OCI-LY7 (cell line): ENCODE measurements at regions not wholly inside any gene's neighbourhood (a gene's known extent, or its start where the extent isn't known, plus 50 kb on each side); places are given as distances from the start of the nearest gene placed in this dataset.

ENCODE experiments used
- BruUV-seq: library from RNA; stranded (reverse); fragments of 400-500 nt; replicated peaks from 2 replicates; lab custom pipeline; 2021; lab: Mats Ljungman, UMichigan
- CTCF ChIA-PET: fragments of 300-600 bp; sonication (Branson Sonifier 250); formaldehyde crosslinking; loops from one replicate; lab custom pipeline; 2022; ENCODE audit warnings: antibody characterized with exemption; ENCODE audit not compliant: unreplicated experiment; lab: Charles Lee
- POLR2A ChIA-PET: fragments of 300-600 bp; sonication (Branson Sonifier 250); formaldehyde crosslinking; loops from one replicate; lab custom pipeline; 2022; ENCODE audit warnings: antibody characterized with exemption; lab: Charles Lee
- DNase-seq: peaks from one replicate; pipeline ENCODE4 v3.0.0-alpha.2; 2015; ENCODE audit warnings: low spot score
- H2AFZ ChIP-seq: fragments of 200-600 bp; sonication (generic), shearing (Covaris generic); 2 replicates; pipeline ENCODE4 v1.6.1; 2014; ENCODE audit warnings: mild to moderate bottlenecking, antibody characterized with exemption, low read length, moderate library complexity
- H3K27ac ChIP-seq: fragments of 200-600 bp; sonication (generic); 2 replicates; pipeline ENCODE4 v1.5.1; 2014; ENCODE audit warnings: mixed run types, low read depth, mild to moderate bottlenecking, moderate library complexity, low read length, inconsistent platforms; ENCODE audit not compliant: poor library complexity, severe bottlenecking
- H3K36me3 ChIP-seq: fragments of 200-600 bp; sonication (generic); 2 replicates; pipeline ENCODE4 v1.6.1; 2014; ENCODE audit warnings: mild to moderate bottlenecking, antibody characterized with exemption, low read length, moderate library complexity, mixed read lengths; ENCODE audit not compliant: insufficient read depth
- H3K4me1 ChIP-seq: fragments of 200-600 bp; sonication (generic); 2 replicates; pipeline ENCODE4 v1.5.1; 2014; ENCODE audit warnings: mild to moderate bottlenecking, low read length; ENCODE audit not compliant: insufficient read depth, poor library complexity, severe bottlenecking
- H3K4me2 ChIP-seq: fragments of 200-600 bp; sonication (generic); 2 replicates; pipeline ENCODE4 v1.6.1; 2014; ENCODE audit warnings: mild to moderate bottlenecking, low read length
- H3K4me3 ChIP-seq: fragments of 200-600 bp; sonication (generic); 2 replicates; pipeline ENCODE4 v1.5.1; 2014; ENCODE audit warnings: mild to moderate bottlenecking, low read depth, low read length; ENCODE audit not compliant: poor library complexity, severe bottlenecking
- H3K79me2 ChIP-seq: fragments of 200-600 bp; sonication (generic); 2 replicates; pipeline ENCODE4 v1.6.1; 2016; ENCODE audit warnings: low read depth, mild to moderate bottlenecking, low read length, moderate library complexity, mixed read lengths; ENCODE audit not compliant: insufficient read depth
- H3K9me2 ChIP-seq: fragments of 200-600 bp; sonication (generic); 2 replicates; pipeline ENCODE4 v1.6.1; 2016; ENCODE audit warnings: mild to moderate bottlenecking, low read length, mixed read lengths; ENCODE audit not compliant: insufficient read depth
- H3K9me3 ChIP-seq: fragments of 200-600 bp; sonication (generic); 2 replicates; pipeline ENCODE4 v1.6.1; 2014; ENCODE audit warnings: mild to moderate bottlenecking, mixed run types, low read length, mixed read lengths
- H4K20me1 ChIP-seq: fragments of 200-600 bp; sonication (generic); 2 replicates; pipeline ENCODE4 v1.6.1; 2014; ENCODE audit warnings: mild to moderate bottlenecking, antibody characterized with exemption, low read length, moderate library complexity, mixed read lengths; ENCODE audit not compliant: insufficient read depth
- CTCF ChIP-seq: fragments of 200-600 bp; sonication (generic); conservative IDR thresholded peaks from 2 replicates; pipeline ENCODE4 v1.5.1; 2014; ENCODE audit warnings: mild to moderate bottlenecking, antibody characterized with exemption, low read length, moderate library complexity, mixed read lengths
- EZH2phosphoT487 ChIP-seq: fragments of 200-600 bp; sonication (generic); IDR thresholded peaks from 2 replicates; pipeline ENCODE4 v1.6.1; 2018; ENCODE audit warnings: low read depth, borderline replicate concordance, mild to moderate bottlenecking, mixed run types, antibody characterized with exemption, low read length, moderate library complexity, mixed read lengths
- intact Hi-C: fragments of 100-400 bp; cut with micrococcal nuclease; formaldehyde crosslinking; loops from one replicate; pipeline ENCODE4 v1.10.0; 2022; ENCODE audit not compliant: unreplicated experiment

GRCh38 chr4:133440404-133440803 lies 291.3 kb downstream of the PCDH10 start:
- TF ChIP-seq CTCF (no peak), EZH2phosphoT487 (no peak)
- CTCF ChIA-PET = no interaction called here

DNA sequence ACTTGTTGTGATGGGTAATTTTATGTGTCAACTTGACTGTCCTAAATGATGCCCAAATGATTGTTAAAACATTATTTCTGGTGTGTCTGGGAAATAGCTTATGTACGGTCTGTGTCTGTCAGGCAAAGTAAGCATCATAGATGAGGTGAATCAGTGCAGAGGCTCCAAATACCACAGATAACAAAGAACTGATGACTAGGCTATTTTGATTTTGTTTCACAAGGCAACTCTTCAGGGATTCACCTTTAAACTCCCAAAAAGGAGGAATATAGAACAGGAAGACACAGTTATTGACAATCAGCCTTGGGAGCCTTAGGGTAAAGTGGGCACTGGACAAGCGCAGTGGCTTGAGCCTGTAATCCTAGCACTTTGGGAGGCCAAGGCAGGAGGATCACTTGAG lies 290.7 kb downstream of the PCDH10 start:
- no TSS peak for BruUV-seq
- intact Hi-C loops = no loop called here
- POLR2A ChIA-PET = interaction anchor here (0.6 kb wide), 1 partner anchor 891 kb away, joined by 3 read pairs; no protein-coding TSS in a partner anchor

More at GRCh38 chr4:133440404-133440803, 291.3 kb downstream of the PCDH10 start:
- BruUV-seq = no TSS peak
- H3K4me1 ChIP-seq = no peaks in the 10 kb centered on the region
- intact Hi-C loops = no loop called here
- no peaks in the 10 kb centered on the region for H3K9me2 ChIP-seq
- H3K4me3 ChIP-seq = no peak overlapping the region
- POLR2A ChIA-PET = interaction anchor here (0.6 kb wide), 1 partner anchor 890 kb away, joined by 3 read pairs; no protein-coding TSS in a partner anchor
- no peak overlapping the region for H2AFZ ChIP-seq
- no peak for DNase-seq
- no peaks in the 10 kb centered on the region for H3K79me2 ChIP-seq
- H3K27ac ChIP-seq = no peak overlapping the region
- no peaks in the 10 kb centered on the region for H3K9me3 ChIP-seq
- no peaks in the 10 kb centered on the region for H3K36me3 ChIP-seq
- no peak overlapping the region for H3K4me2 ChIP-seq
- no peaks in the 10 kb centered on the region for H4K20me1 ChIP-seq

More for the DNA sequence above, 290.7 kb downstream of the PCDH10 start:
- no peaks in the 10 kb centered on the region for H4K20me1 ChIP-seq
- CTCF ChIA-PET = no interaction called here
- TF ChIP-seq CTCF (no peak), EZH2phosphoT487 (no peak)
- H3K9me2 ChIP-seq = no peaks in the 10 kb centered on the region
- DNase-seq = no peak
- H3K79me2 ChIP-seq = no peaks in the 10 kb centered on the region
- H3K4me2 ChIP-seq = no peak overlapping the region
- H3K27ac ChIP-seq = no peak overlapping the region
- no peak overlapping the region for H2AFZ ChIP-seq
- no peaks in the 10 kb centered on the region for H3K4me1 ChIP-seq
- no peak overlapping the region for H3K4me3 ChIP-seq
- no peaks in the 10 kb centered on the region for H3K9me3 ChIP-seq
- H3K36me3 ChIP-seq = no peaks in the 10 kb centered on the region
